Activated CD4-positive, alpha-beta T cell treated with anti-CD3 and anti-CD28 coated beads, Interleukin-2, amount 10 ng/mL, durations not matched to agents 7 days and 5 days (primary cell): ENCODE measurements at regions not wholly inside any gene's neighbourhood (a gene's known extent, or its start where the extent isn't known, plus 50 kb on each side); places are given as distances from the start of the nearest gene placed in this dataset.
"Not testable (repeated sequence)": the region's sequence is repeated elsewhere in the genome, so short reads cannot be mapped to it uniquely, and the experiment has no call there.

Source experiments
- CTCF ChIA-PET: fragments of 350-600 bp; sonication (Branson Sonifier 250); formaldehyde crosslinking; loops from one replicate; lab custom pipeline; 2021; ENCODE audit warnings: antibody characterized with exemption; lab: Charles Lee
- POLR2A ChIA-PET: fragments of 350-600 bp; sonication (Branson Sonifier 250); formaldehyde crosslinking; loops from one replicate; lab custom pipeline; 2021; ENCODE audit warnings: antibody characterized with exemption; lab: Charles Lee
- DNase-seq: peaks from one replicate; pipeline ENCODE4 v3.0.0-alpha.2; 2020
- H3K27ac Mint-ChIP-seq: one replicate; pipeline ENCODE4 v1.8.0; 2021; ENCODE audit warnings: mild to moderate bottlenecking, moderate library complexity, mixed read lengths
- H3K27me3 Mint-ChIP-seq: one replicate; pipeline ENCODE4 v1.8.0; 2021; ENCODE audit warnings: mixed read lengths
- H3K36me3 Mint-ChIP-seq: one replicate; pipeline ENCODE4 v1.8.0; 2021; ENCODE audit warnings: low read depth, mixed read lengths
- H3K4me1 Mint-ChIP-seq: one replicate; pipeline ENCODE4 v1.8.0; 2021; ENCODE audit warnings: mixed read lengths
- H3K4me3 Mint-ChIP-seq: one replicate; pipeline ENCODE4 v1.8.0; 2021; ENCODE audit warnings: mild to moderate bottlenecking, moderate library complexity, mixed read lengths
- H3K9me3 Mint-ChIP-seq: one replicate; pipeline ENCODE4 v1.8.0; 2021; ENCODE audit warnings: mixed read lengths

- CTCF ChIA-PET, POLR2A ChIA-PET, H3K4me3 Mint-ChIP-seq, H3K27ac Mint-ChIP-seq, H3K4me1 Mint-ChIP-seq, H3K36me3 Mint-ChIP-seq, DNase-seq, H3K9me3 Mint-ChIP-seq, H3K27me3 Mint-ChIP-seq: not testable (repeated sequence)
Measured at GRCh38 chr16:29202642-29203041, 203.9 kb downstream of the NPIPB11 start.

GRCh38 chr16:29202025-29202632 is 204.4 kb downstream of the NPIPB11 start:
- H3K36me3 Mint-ChIP-seq, DNase-seq, POLR2A ChIA-PET, CTCF ChIA-PET, H3K4me3 Mint-ChIP-seq, H3K27ac Mint-ChIP-seq, H3K27me3 Mint-ChIP-seq, H3K4me1 Mint-ChIP-seq, H3K9me3 Mint-ChIP-seq: not testable (repeated sequence)

GRCh38 chr16:29201296-29202024 is 205.1 kb downstream of the NPIPB11 start:
- H3K36me3 Mint-ChIP-seq, H3K4me1 Mint-ChIP-seq, H3K27me3 Mint-ChIP-seq, H3K4me3 Mint-ChIP-seq, H3K9me3 Mint-ChIP-seq, DNase-seq, POLR2A ChIA-PET, CTCF ChIA-PET: not testable (repeated sequence)
- peak overlapping the region; percentile 31 for H3K27ac Mint-ChIP-seq

GRCh38 chr16:29200681-29201080 is 205.8 kb downstream of the NPIPB11 start:
- H3K4me3 Mint-ChIP-seq, H3K9me3 Mint-ChIP-seq, H3K27me3 Mint-ChIP-seq, H3K27ac Mint-ChIP-seq, CTCF ChIA-PET, H3K4me1 Mint-ChIP-seq, POLR2A ChIA-PET, DNase-seq, H3K36me3 Mint-ChIP-seq: not testable (repeated sequence)

GRCh38 chr16:29200135-29200601 is 206.3 kb downstream of the NPIPB11 start:
- DNase-seq, POLR2A ChIA-PET, H3K9me3 Mint-ChIP-seq, CTCF ChIA-PET, H3K36me3 Mint-ChIP-seq, H3K4me3 Mint-ChIP-seq, H3K4me1 Mint-ChIP-seq, H3K27ac Mint-ChIP-seq, H3K27me3 Mint-ChIP-seq: not testable (repeated sequence)

GRCh38 chr16:29199626-29200025 is 206.9 kb downstream of the NPIPB11 start:
- not testable (repeated sequence) for H3K27ac Mint-ChIP-seq, DNase-seq

GRCh38 chr16:29198731-29199521 is 207.6 kb downstream of the NPIPB11 start:
- CTCF ChIA-PET, result no interaction called here
- POLR2A ChIA-PET, result no interaction called here
- no peaks in the 10 kb centered on the region for H3K9me3 Mint-ChIP-seq
- no peaks in the 10 kb centered on the region for H3K36me3 Mint-ChIP-seq
- no peaks in the 10 kb centered on the region for H3K27me3 Mint-ChIP-seq
- no peaks in the 10 kb centered on the region for H3K4me1 Mint-ChIP-seq
- DNase-seq, result no peak
- no peak overlapping the region for H3K27ac Mint-ChIP-seq
- H3K4me3 Mint-ChIP-seq, result no peak overlapping the region

More at GRCh38 chr16:29199626-29200025, 206.9 kb downstream of the NPIPB11 start:
- H3K27me3 Mint-ChIP-seq, H3K9me3 Mint-ChIP-seq, H3K4me1 Mint-ChIP-seq, CTCF ChIA-PET, POLR2A ChIA-PET, H3K4me3 Mint-ChIP-seq, H3K36me3 Mint-ChIP-seq: not testable (repeated sequence)

- Mint-ChIP-seq H3K4me1 (no peaks in the 10 kb centered on the region), H3K36me3 (no peaks in the 10 kb centered on the region), H3K4me3 (no peak overlapping the region), H3K9me3 (no peaks in the 10 kb centered on the region), H3K27me3 (no peaks in the 10 kb centered on the region), H3K27ac (no peak overlapping the region)
- ChIA-PET POLR2A (no interaction called here), CTCF (no interaction called here)
- no peak for DNase-seq
Measured at GRCh38 chr16:29198231-29198630, 208.3 kb downstream of the NPIPB11 start.

- CTCF ChIA-PET, H3K9me3 Mint-ChIP-seq, H3K27ac Mint-ChIP-seq, H3K4me1 Mint-ChIP-seq, POLR2A ChIA-PET, H3K27me3 Mint-ChIP-seq, H3K36me3 Mint-ChIP-seq, DNase-seq, H3K4me3 Mint-ChIP-seq: not testable (repeated sequence)
Measured at GRCh38 chr16:29197494-29198100, 208.9 kb downstream of the NPIPB11 start.

- POLR2A ChIA-PET, H3K36me3 Mint-ChIP-seq, H3K27me3 Mint-ChIP-seq, H3K4me3 Mint-ChIP-seq, CTCF ChIA-PET, H3K4me1 Mint-ChIP-seq, H3K27ac Mint-ChIP-seq, DNase-seq, H3K9me3 Mint-ChIP-seq: not testable (repeated sequence)
Measured at GRCh38 chr16:29196746-29197145, 209.8 kb downstream of the NPIPB11 start.

GRCh38 chr16:29195116-29195872 is 210.4 kb downstream of the LAT start:
- H3K36me3 Mint-ChIP-seq, H3K4me3 Mint-ChIP-seq, H3K4me1 Mint-ChIP-seq, CTCF ChIA-PET, POLR2A ChIA-PET, H3K27ac Mint-ChIP-seq, H3K27me3 Mint-ChIP-seq, H3K9me3 Mint-ChIP-seq, DNase-seq: not testable (repeated sequence)

- POLR2A ChIA-PET, DNase-seq, CTCF ChIA-PET: not testable (repeated sequence)
Measured at GRCh38 chr16:29194185-29194844, 209.5 kb downstream of the LAT start.

More at GRCh38 chr16:29194185-29194844, 209.5 kb downstream of the LAT start:
- H3K4me1 Mint-ChIP-seq, H3K27ac Mint-ChIP-seq, H3K36me3 Mint-ChIP-seq, H3K9me3 Mint-ChIP-seq, H3K27me3 Mint-ChIP-seq, H3K4me3 Mint-ChIP-seq: not testable (repeated sequence)
